Parathyroid adenoma (tissue), 2 donors: ENCODE measurements at regions not wholly inside any gene's neighbourhood (a gene's known extent, or its start where the extent isn't known, plus 50 kb on each side); places are given as distances from the start of the nearest gene placed in this dataset.

Source experiments
- H2AFZ ChIP-seq: fragments of 300-600 bp; sonication (generic); one replicate; pipeline ENCODE4 v1.7.0; 2017; ENCODE audit warnings: antibody characterized with exemption, mild to moderate bottlenecking
- H3K27ac ChIP-seq: fragments of 300-600 bp; sonication (generic); one replicate; pipeline ENCODE4 v1.7.0; 2017
- H3K27me3 ChIP-seq: fragments of 300-600 bp; sonication (generic); one replicate; pipeline ENCODE4 v1.7.0; 2017; ENCODE audit warnings: low read length; ENCODE audit not compliant: control insufficient read depth, insufficient read depth
- H3K36me3 ChIP-seq: fragments of 300-600 bp; sonication (generic); one replicate; pipeline ENCODE4 v1.7.0; 2017; ENCODE audit warnings: low read length; ENCODE audit not compliant: control insufficient read depth, insufficient read depth
- H3K4me1 ChIP-seq: fragments of 300-600 bp; sonication (generic); one replicate; pipeline ENCODE4 v1.7.0; 2017; ENCODE audit warnings: control low read depth
- H3K4me2 ChIP-seq: fragments of 300-600 bp; sonication (generic); one replicate; pipeline ENCODE4 v1.7.0; 2017; ENCODE audit warnings: low read length
- H3K4me3 ChIP-seq: fragments of 300-600 bp; sonication (generic); one replicate; pipeline ENCODE4 v1.7.0; 2017; ENCODE audit warnings: low read depth, low read length
- H3K79me2 ChIP-seq: fragments of 300-600 bp; sonication (generic); one replicate; pipeline ENCODE4 v1.7.0; 2017; ENCODE audit warnings: control low read depth
- H3K9ac ChIP-seq: fragments of 300-600 bp; sonication (generic); one replicate; pipeline ENCODE4 v1.7.0; 2017; ENCODE audit warnings: mild to moderate bottlenecking
- H3K9me3 ChIP-seq: fragments of 300-600 bp; sonication (generic); one replicate; pipeline ENCODE4 v1.7.0; 2017; ENCODE audit warnings: low read length; ENCODE audit not compliant: control insufficient read depth
- CTCF ChIP-seq: fragments of 300-600 bp; sonication (generic); IDR thresholded peaks from one replicate; pipeline ENCODE4 v1.7.0; 2017; ENCODE audit warnings: antibody characterized with exemption, mild to moderate bottlenecking
- donor health status: primary hyperparathyroidism.

GRCh38 chr10:100615908-100616307 lies 80.2 kb downstream of the HIF1AN start:
- Histone ChIP-seq H3K27ac (no peak overlapping the region), H3K9me3 (no peaks in the 10 kb centered on the region), H3K27me3 (no peaks in the 10 kb centered on the region), H3K79me2 (no peaks in the 10 kb centered on the region), H3K4me2 (no peak overlapping the region), H3K36me3 (no peaks in the 10 kb centered on the region), H3K9ac (no peak overlapping the region), H2AFZ (no peak overlapping the region), H3K4me1 (no peaks in the 10 kb centered on the region), H3K4me3 (no peak overlapping the region)
- no peak for TF ChIP-seq CTCF

GRCh38 chr10:100618091-100618615 lies 82.4 kb downstream of the HIF1AN start:
- Histone ChIP-seq H3K9me3 (no peaks in the 10 kb centered on the region), H3K4me1 (no peaks in the 10 kb centered on the region), H3K79me2 (no peaks in the 10 kb centered on the region), H3K4me2 (no peak overlapping the region), H2AFZ (no peak overlapping the region), H3K27ac (no peak overlapping the region), H3K4me3 (no peak overlapping the region), H3K36me3 (no peaks in the 10 kb centered on the region), H3K9ac (no peak overlapping the region), H3K27me3 (no peaks in the 10 kb centered on the region)
- TF ChIP-seq CTCF, result no peak

GRCh38 chr10:100618632-100619255 lies 83.0 kb downstream of the HIF1AN start:
- no peak overlapping the region for H3K4me3 ChIP-seq
- no peak overlapping the region for H3K9ac ChIP-seq
- no peak overlapping the region for H3K4me2 ChIP-seq
- no peak overlapping the region for H2AFZ ChIP-seq
- no peak overlapping the region for H3K27ac ChIP-seq
- no peaks in the 10 kb centered on the region for H3K79me2 ChIP-seq
- H3K27me3 ChIP-seq, result no peaks in the 10 kb centered on the region
- H3K36me3 ChIP-seq, result no peaks in the 10 kb centered on the region
- H3K4me1 ChIP-seq, result no peaks in the 10 kb centered on the region
- no peaks in the 10 kb centered on the region for H3K9me3 ChIP-seq
- no peak for TF ChIP-seq CTCF

GRCh38 chr10:100620087-100620835 lies 84.5 kb downstream of the HIF1AN start:
- no peak for TF ChIP-seq CTCF
- no peaks in the 10 kb centered on the region for H3K9me3 ChIP-seq
- no peak overlapping the region for H3K4me3 ChIP-seq
- H3K27ac ChIP-seq, result no peak overlapping the region
- H3K36me3 ChIP-seq, result no peaks in the 10 kb centered on the region
- H3K27me3 ChIP-seq, result no peaks in the 10 kb centered on the region
- H3K9ac ChIP-seq, result no peak overlapping the region
- H3K4me2 ChIP-seq, result no peak overlapping the region
- H3K4me1 ChIP-seq, result no peaks in the 10 kb centered on the region
- no peak overlapping the region for H2AFZ ChIP-seq
- no peaks in the 10 kb centered on the region for H3K79me2 ChIP-seq
